Lower lobe of right lung (tissue), 2 donors: ENCODE measurements at regions not wholly inside any gene's neighbourhood (a gene's known extent, or its start where the extent isn't known, plus 50 kb on each side); places are given as distances from the start of the nearest gene placed in this dataset.

Source experiments
- ATAC-seq, 2 donors: fragments of 200-7000 bp; cut with Tn5 transposase; one replicate each; pipeline ENCODE4 v1.9.1; 2020 to 2022; ENCODE audit warnings: mild to moderate bottlenecking in 2 of 2, moderate library complexity in 2 of 2
- DNase-seq: peaks from one replicate; pipeline ENCODE4 v3.0.0-alpha.2; 2020
- H3K27ac ChIP-seq: fragments of 200-600 bp; one replicate; pipeline ENCODE4 v1.8.0; 2022
- H3K27me3 ChIP-seq: fragments of 200-600 bp; one replicate; pipeline ENCODE4 v1.8.0; 2022; ENCODE audit warnings: low read depth
- H3K36me3 ChIP-seq: fragments of 200-600 bp; one replicate; pipeline ENCODE4 v1.8.0; 2022; ENCODE audit warnings: mild to moderate bottlenecking
- H3K4me1 ChIP-seq: fragments of 200-600 bp; one replicate; pipeline ENCODE4 v1.8.0; 2022
- H3K4me3 ChIP-seq: fragments of 200-600 bp; one replicate; pipeline ENCODE4 v1.8.0; 2022; ENCODE audit warnings: mild to moderate bottlenecking
- H3K9me3 ChIP-seq: fragments of 200-600 bp; one replicate; pipeline ENCODE4 v1.8.0; 2022
- intact Hi-C: fragments of 100-400 bp; cut with DNase I; formaldehyde crosslinking; loops from one replicate; pipeline ENCODE4 v1.11.0; 2022
- TF ChIP-seq, protein P1 (sequence below): fragments of 200-600 bp; IDR thresholded peaks from one replicate; pipeline ENCODE4 v1.8.0; 2022; ENCODE audit warnings: antibody characterized with exemption, mild to moderate bottlenecking
- donor health status: DM: no; HTN: yes; CAD: no; lungs with severe emphysema.

DNA sequence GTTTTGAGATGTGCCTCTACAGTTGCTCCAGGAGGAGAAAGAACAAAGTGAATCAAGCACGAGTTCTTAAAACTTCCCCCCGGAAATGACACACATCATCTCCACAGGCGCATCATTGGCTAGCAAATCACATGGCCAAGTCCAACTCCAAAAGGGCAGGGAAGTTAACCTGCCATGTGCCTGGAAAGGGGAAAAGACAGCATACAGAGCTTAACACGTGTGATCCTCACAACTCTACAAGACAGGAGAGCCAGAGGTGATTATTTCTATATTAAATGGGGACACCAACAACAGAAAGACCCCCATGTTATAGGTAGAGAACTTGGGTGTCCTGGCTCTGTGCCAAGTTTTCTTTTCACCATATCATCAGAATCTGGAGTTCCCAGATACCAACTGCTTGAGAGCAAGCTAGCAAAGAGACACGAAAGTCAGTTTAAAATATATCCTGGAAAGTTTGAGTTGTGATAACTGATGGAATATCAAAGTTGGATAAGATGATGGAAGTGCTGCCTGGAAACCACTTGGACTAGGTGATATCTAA lies 871.1 kb downstream of the UQCRFS1 start:
- no peak overlapping the region for H3K27ac ChIP-seq
- H3K27me3 ChIP-seq, result no peaks in the 10 kb centered on the region
- H3K4me3 ChIP-seq, result no peak overlapping the region
- intact Hi-C loops, result no loop called here
- no peaks in the 10 kb centered on the region for H3K4me1 ChIP-seq
- DNase-seq (no peak), ATAC-seq (no peak)
- peaks cover 12% of the 10 kb centered on the region for H3K9me3 ChIP-seq
- TF ChIP-seq, protein P1, sequence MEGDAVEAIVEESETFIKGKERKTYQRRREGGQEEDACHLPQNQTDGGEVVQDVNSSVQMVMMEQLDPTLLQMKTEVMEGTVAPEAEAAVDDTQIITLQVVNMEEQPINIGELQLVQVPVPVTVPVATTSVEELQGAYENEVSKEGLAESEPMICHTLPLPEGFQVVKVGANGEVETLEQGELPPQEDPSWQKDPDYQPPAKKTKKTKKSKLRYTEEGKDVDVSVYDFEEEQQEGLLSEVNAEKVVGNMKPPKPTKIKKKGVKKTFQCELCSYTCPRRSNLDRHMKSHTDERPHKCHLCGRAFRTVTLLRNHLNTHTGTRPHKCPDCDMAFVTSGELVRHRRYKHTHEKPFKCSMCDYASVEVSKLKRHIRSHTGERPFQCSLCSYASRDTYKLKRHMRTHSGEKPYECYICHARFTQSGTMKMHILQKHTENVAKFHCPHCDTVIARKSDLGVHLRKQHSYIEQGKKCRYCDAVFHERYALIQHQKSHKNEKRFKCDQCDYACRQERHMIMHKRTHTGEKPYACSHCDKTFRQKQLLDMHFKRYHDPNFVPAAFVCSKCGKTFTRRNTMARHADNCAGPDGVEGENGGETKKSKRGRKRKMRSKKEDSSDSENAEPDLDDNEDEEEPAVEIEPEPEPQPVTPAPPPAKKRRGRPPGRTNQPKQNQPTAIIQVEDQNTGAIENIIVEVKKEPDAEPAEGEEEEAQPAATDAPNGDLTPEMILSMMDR, result no peak
- no peaks in the 10 kb centered on the region for H3K36me3 ChIP-seq

DNA sequence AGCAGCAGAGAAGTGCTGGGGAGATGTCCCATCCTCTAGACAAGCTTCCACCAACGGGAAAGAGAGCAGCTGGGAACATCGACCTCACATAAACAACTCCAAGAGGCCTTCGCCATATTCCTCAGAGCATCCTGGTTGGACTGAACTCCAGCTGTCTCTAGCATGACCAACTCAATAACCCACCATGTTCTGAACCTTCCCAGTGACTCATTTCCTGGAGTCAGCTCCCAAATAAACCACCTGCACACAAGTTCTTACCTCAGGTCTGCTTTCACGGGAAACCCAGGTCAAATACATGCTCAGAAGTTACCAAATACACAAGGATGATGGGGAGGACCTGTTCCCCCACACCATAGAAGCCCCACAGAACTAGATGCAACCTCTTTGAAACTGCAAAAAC lies 878.5 kb downstream of the UQCRFS1 start:
- no peaks in the 10 kb centered on the region for H3K4me1 ChIP-seq
- TF ChIP-seq, protein P1, result no peak
- intact Hi-C loops, result no loop called here
- H3K27ac ChIP-seq, result no peak overlapping the region
- no peak for DNase-seq
- ATAC-seq, result no peak
- no peaks in the 10 kb centered on the region for H3K27me3 ChIP-seq
- peaks cover 6% of the 10 kb centered on the region for H3K9me3 ChIP-seq
- H3K36me3 ChIP-seq, result no peaks in the 10 kb centered on the region
- no peak overlapping the region for H3K4me3 ChIP-seq

DNA sequence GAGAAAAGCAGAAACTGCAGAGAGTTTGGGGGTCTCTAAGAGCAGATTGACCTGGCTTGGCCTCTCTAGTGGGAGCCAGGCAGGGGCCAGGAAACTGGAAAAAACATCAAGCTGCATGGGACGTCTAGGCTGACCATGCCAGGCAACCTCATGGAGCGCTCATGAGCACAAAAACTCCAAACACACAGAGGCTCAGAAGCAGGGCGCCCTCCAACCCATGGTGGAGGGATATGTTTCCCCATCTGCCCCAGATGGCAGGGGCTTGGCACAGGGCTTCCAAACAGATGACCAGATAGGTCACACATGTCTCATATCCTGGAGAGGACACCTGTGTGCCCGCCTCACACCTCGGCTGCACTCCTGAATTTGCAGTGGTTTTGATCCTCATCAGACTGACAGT lies 879.0 kb downstream of the UQCRFS1 start:
- TF ChIP-seq, protein P1, result no peak
- Histone ChIP-seq H3K36me3 (no peaks in the 10 kb centered on the region), H3K4me1 (no peaks in the 10 kb centered on the region), H3K4me3 (no peak overlapping the region), H3K27ac (no peak overlapping the region), H3K27me3 (no peaks in the 10 kb centered on the region), H3K9me3 (peaks cover 3% of the 10 kb centered on the region)
- intact Hi-C loops, result no loop called here
- DNase-seq (no peak), ATAC-seq (no peak)

GRCh38 chr19:28332886-28333285 lies 880.1 kb downstream of the UQCRFS1 start:
- Histone ChIP-seq H3K9me3 (no peaks in the 10 kb centered on the region), H3K27ac (no peak overlapping the region), H3K4me1 (no peaks in the 10 kb centered on the region), H3K4me3 (no peak overlapping the region), H3K27me3 (no peaks in the 10 kb centered on the region), H3K36me3 (no peaks in the 10 kb centered on the region)
- ATAC-seq (no peak), DNase-seq (no peak)
- TF ChIP-seq, protein P1, result no peak
- intact Hi-C loops, result no loop called here

DNA sequence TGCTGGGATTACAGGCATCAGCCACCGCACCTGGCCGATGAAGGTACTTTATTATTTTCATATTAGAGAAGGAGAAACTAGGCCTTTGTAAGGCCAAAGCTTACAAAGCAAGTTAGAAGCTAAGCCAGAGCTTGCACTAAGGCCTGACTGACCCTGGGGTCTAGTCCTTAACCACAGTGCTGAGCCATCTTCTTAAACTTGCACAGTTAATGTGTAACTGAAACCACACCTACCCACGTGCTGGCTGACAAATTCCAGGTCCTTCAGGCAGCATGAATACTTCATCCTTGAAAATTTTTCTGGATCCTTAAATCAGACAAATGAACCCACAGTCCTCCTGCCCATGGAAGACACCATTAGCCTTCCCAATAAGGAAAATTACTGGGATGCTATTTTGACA lies 880.6 kb downstream of the UQCRFS1 start:
- H3K4me3 ChIP-seq, result no peak overlapping the region
- intact Hi-C loops, result no loop called here
- ATAC-seq, result no peak
- DNase-seq, result no peak
- H3K4me1 ChIP-seq, result no peaks in the 10 kb centered on the region
- H3K36me3 ChIP-seq, result no peaks in the 10 kb centered on the region
- no peaks in the 10 kb centered on the region for H3K27me3 ChIP-seq
- no peak overlapping the region for H3K27ac ChIP-seq
- no peaks in the 10 kb centered on the region for H3K9me3 ChIP-seq
- TF ChIP-seq, protein P1, result no peak

DNA sequence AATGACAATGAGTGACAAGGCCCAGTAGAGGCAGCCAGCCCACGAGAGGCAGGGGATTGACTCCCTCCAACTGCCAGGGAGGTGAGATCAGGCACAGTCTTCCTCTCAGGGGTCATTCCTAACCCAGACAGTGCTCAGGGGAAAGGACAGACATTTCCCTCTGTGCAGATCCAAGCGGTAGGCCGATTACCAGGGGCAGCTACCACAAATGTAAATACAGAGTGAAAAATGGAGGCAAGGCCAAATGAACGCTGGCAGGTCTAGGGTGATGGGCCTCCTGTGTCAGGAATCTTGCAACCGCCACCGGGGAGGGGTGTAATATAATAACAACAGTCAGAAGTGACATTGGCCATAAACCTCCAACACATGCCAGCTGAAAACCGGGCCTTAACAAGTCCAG lies 881.4 kb downstream of the UQCRFS1 start:
- Histone ChIP-seq H3K4me1 (no peaks in the 10 kb centered on the region), H3K36me3 (no peaks in the 10 kb centered on the region), H3K27me3 (no peaks in the 10 kb centered on the region), H3K9me3 (no peaks in the 10 kb centered on the region), H3K27ac (no peak overlapping the region), H3K4me3 (no peak overlapping the region)
- ATAC-seq, result no peak
- TF ChIP-seq, protein P1, result no peak
- DNase-seq, result no peak
- intact Hi-C loops, result no loop called here
